Heart right ventricle (tissue), 16 donors: ENCODE measurements at regions not wholly inside any gene's neighbourhood (a gene's known extent, or its start where the extent isn't known, plus 50 kb on each side); places are given as distances from the start of the nearest gene placed in this dataset.
"Not testable (repeated sequence)": the region's sequence is repeated elsewhere in the genome, so short reads cannot be mapped to it uniquely, and the experiment has no call there.

Source experiments
- ATAC-seq, 8 donors: fragments of 200-7000 bp; cut with Tn5 transposase; one replicate each; pipeline ENCODE4 v1.9.1; 2020; ENCODE audit warnings: mild to moderate bottlenecking in 8 of 8, moderate library complexity in 8 of 8, moderate number of reproducible peaks in 1 of 8
- DNase-seq, 2 donors: peaks; one replicate each; pipeline ENCODE4 v3.0.0-alpha.2; 2020
- H3K27ac ChIP-seq, 10 donors: fragments of 200-600 bp; sonication (generic) in 2 of 10; one replicate each; pipeline versions ENCODE4 v1.5.0 to v1.8.0; 2020 to 2022; ENCODE audit warnings: mild to moderate bottlenecking in 3 of 10
- H3K27me3 ChIP-seq, 7 donors: fragments of 200-600 bp; one replicate each; pipeline ENCODE4 v1.8.0; 2021 to 2022; ENCODE audit warnings: mild to moderate bottlenecking in 2 of 7
- H3K36me3 ChIP-seq, 9 donors: fragments of 200-600 bp; sonication (generic) in 1 of 9; one replicate each; pipeline versions ENCODE4 v1.5.0 to v1.8.0; 2020 to 2022; ENCODE audit warnings: mild to moderate bottlenecking in 2 of 9
- H3K4me1 ChIP-seq, 9 donors: fragments of 200-600 bp; sonication (generic) in 1 of 9; one replicate each; pipeline versions ENCODE4 v1.5.0 to v1.8.0; 2020 to 2022; ENCODE audit warnings: mild to moderate bottlenecking in 4 of 9
- H3K4me3 ChIP-seq, 10 donors: fragments of 200-600 bp; sonication (generic) in 2 of 10; one replicate each; pipeline versions ENCODE4 v1.5.0 to v1.8.0; 2020 to 2022; ENCODE audit warnings: mild to moderate bottlenecking in 7 of 10, moderate library complexity in 2 of 10
- H3K9me3 ChIP-seq, 11 donors: fragments of 200-600 bp in 10 of 11; sonication (generic) in 2 of 11; one replicate each; pipeline versions ENCODE4 v1.5.0 to v1.8.0; 2013 to 2022; ENCODE audit warnings: mild to moderate bottlenecking in 2 of 11, control low read depth in 1 of 11, moderate library complexity in 1 of 11
- WGBS, 2 donors: extraction: QIAGEN DNeasy Blood & Tissue Kit; methylation state at CpG; one replicate each; pipeline ENCODE4 v1.1.7; 2013; ENCODE audit warnings: inconsistent platforms in 1 of 2; 5-methylcytosine and 5-hydroxymethylcytosine counted together
- intact Hi-C, 10 donors: fragments of 100-400 bp; cut with DNase I; formaldehyde crosslinking; loops; one replicate each; pipeline versions ENCODE4 v1.11.1 to v1.14.2; 2022
- TF ChIP-seq, protein P1 (sequence below), 9 donors: fragments of 200-600 bp; sonication (generic) in 2 of 9; IDR thresholded peaks; one replicate each; pipeline versions ENCODE4 v1.5.0 to v1.8.0; 2021 to 2022; ENCODE audit warnings: antibody characterized with exemption in 9 of 9, mild to moderate bottlenecking in 5 of 9, moderate library complexity in 1 of 9
- donor health status: Arrhythmogenic right ventricular cardiomyopathy.
- donor health status: ischemic (EF 13 %, LVEDD 7.1; RV severe dilation, severe dysfunction).
- donor health status: healthy with polysubstance abuse.
- donor health status: DM: no; HTN: yes; CAD: no.
- donor health status: DM: no; HTN: no; CAD: no.
- donor health status: ischemic (EF 25% LVEDD 6.9; RV normal size, moderate dysfunction).
- donor health status: ischemic (EF 25% LVEDD 5.7; RV mildly dilated, moderate dysfunction).
- donor health status: healthy.
- donor health status: DM: yes; HTN: yes; CAD: no.
- donor health status: Ischemic cardiomyopathy.
- donor health status: ischemic (EF 35%, LVEDD 5.7; RV mildly dilated, moderate dysfunction).
- donor health status: nonischemic (EF 11% LVEDD 7.7; RV severe dilation, severe dysfunction).
- donor health status: DM: yes; HTN: yes; CAD: no.
- donor health status: PGD.
- donor health status: ischemic (EF 29% LVEDD 5.4; RV normal size, mild dysfunction).
- donor health status: nonischemic (EF 23%, LVEDD 6.1; RV moderate dilation, normal function).

DNA sequence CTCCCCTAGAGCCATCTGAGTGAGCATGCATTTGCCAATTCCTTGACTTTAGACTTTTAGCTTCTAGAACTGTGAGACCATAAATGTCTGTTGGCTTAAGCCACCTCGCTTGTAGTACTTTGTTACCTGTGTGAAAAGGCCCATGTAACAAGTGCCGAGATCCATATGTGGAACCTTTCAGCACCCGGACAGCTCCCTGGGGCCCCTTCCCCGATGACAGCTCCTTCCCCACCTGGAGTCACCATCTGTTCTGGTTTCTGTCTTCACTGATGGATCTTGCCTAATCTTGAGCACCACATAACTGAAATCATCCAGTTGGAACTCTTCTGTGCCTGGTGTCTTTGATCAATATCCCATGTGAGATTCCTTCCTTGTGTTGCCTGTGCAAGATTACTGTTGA, 78.9 kb upstream of the EEF2KMT start:
- Histone ChIP-seq H3K4me3 (no peak overlapping the region), H3K27me3 (peaks cover 0 to 15% (median 0%) of the 10 kb centered on the region in 7 donors), H3K9me3 (peaks cover 0 to 41% (median 0%) of the 10 kb centered on the region in 11 donors), H3K36me3 (no peaks in the 10 kb centered on the region), H3K27ac (no peak overlapping the region), H3K4me1 (no peaks in the 10 kb centered on the region)
- DNase-seq: no peak
- intact Hi-C loops: loop anchor here in 1 of 10 donors (5.0 kb wide), 1 partner anchor 51 kb away; no protein-coding TSS in a partner anchor
- ATAC-seq: no peak
- TF ChIP-seq, protein P1, sequence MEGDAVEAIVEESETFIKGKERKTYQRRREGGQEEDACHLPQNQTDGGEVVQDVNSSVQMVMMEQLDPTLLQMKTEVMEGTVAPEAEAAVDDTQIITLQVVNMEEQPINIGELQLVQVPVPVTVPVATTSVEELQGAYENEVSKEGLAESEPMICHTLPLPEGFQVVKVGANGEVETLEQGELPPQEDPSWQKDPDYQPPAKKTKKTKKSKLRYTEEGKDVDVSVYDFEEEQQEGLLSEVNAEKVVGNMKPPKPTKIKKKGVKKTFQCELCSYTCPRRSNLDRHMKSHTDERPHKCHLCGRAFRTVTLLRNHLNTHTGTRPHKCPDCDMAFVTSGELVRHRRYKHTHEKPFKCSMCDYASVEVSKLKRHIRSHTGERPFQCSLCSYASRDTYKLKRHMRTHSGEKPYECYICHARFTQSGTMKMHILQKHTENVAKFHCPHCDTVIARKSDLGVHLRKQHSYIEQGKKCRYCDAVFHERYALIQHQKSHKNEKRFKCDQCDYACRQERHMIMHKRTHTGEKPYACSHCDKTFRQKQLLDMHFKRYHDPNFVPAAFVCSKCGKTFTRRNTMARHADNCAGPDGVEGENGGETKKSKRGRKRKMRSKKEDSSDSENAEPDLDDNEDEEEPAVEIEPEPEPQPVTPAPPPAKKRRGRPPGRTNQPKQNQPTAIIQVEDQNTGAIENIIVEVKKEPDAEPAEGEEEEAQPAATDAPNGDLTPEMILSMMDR (IDR thresholded peaks at IDR 0.05): no peak
- 30 to 37% methylated on average over 4 of the region's 4 CpGs for WGBS, 2 donors

GRCh38 chr16:5175266-5175665, 77.7 kb upstream of the EEF2KMT start:
- Histone ChIP-seq H3K9me3 (peaks cover 0 to 39% (median 0%) of the 10 kb centered on the region in 11 donors), H3K4me1 (no peaks in the 10 kb centered on the region), H3K27ac (no peak overlapping the region), H3K36me3 (no peaks in the 10 kb centered on the region), H3K4me3 (no peak overlapping the region), H3K27me3 (peaks cover 0 to 15% (median 0%) of the 10 kb centered on the region in 7 donors)
- intact Hi-C loops: loop anchor here in 1 of 10 donors (5.0 kb wide), 1 partner anchor 52 kb away; no protein-coding TSS in a partner anchor
- DNase-seq (no peak), ATAC-seq (no peak)
- 60 to 62% methylated on average over 5 of the region's 5 CpGs for WGBS, 2 donors
- TF ChIP-seq, protein P1 (IDR thresholded peaks at IDR 0.05): no peak

DNA sequence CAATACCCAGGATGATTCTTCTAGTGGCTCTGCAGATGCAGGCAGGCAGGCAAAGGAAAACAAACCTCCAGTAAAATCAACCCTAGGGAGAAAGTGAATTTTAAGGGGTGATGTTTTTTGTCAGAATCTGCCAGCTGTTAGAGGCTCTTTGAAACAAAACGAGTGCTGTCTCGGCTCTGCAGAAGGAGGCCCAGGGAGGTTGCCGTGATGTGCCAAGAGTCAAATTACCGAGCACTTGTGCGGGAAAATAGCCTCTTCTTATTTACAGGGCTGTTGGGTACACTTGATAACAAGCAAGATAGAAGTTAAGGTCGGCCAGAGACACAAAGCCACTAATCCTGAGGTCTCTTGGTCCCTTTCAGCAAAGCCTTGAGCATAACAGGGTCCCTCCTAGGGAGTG, 68.9 kb upstream of the EEF2KMT start:
- H3K4me3 ChIP-seq: no peak overlapping the region
- no peak overlapping the region for H3K27ac ChIP-seq
- TF ChIP-seq, protein P1 (IDR thresholded peaks at IDR 0.05): no peak
- no peak for ATAC-seq
- intact Hi-C loops: no loop called here
- no peak for DNase-seq
- no peaks in the 10 kb centered on the region for H3K36me3 ChIP-seq
- H3K4me1 ChIP-seq: no peaks in the 10 kb centered on the region
- WGBS, 2 donors: 5% methylated on average over 6 of the region's 6 CpGs
- peaks cover 0 to 32% (median 18%) of the 10 kb centered on the region in 7 donors for H3K27me3 ChIP-seq
- H3K9me3 ChIP-seq: peaks cover 0 to 14% (median 0%) of the 10 kb centered on the region in 11 donors

DNA sequence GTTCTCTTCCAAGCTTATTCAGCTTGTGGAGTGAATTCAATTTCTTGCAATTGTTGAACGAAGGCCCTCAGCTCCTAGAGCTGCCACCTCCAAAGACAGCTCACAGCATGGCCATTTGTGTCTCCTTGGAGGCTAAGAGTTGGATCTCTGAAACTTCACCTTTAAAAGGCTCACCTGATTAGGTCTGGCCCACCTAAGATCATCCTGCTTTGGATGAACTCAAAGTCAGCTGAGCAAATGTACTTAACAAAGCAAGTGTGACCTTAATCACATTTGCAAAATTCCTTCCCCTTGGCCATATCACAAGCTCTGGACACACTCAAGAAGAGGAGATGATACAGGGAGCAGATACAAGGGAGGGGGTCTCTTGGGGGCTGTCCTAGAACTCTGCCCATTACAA, 67.8 kb upstream of the EEF2KMT start:
- ATAC-seq, H3K4me1 ChIP-seq, H3K4me3 ChIP-seq, H3K36me3 ChIP-seq, DNase-seq, H3K27ac ChIP-seq, intact Hi-C loops: not testable (repeated sequence)
- Histone ChIP-seq H3K9me3 (peaks cover 0 to 22% (median 0%) of the 10 kb centered on the region in 11 donors), H3K27me3 (peaks cover 0 to 31% (median 18%) of the 10 kb centered on the region in 7 donors)
- WGBS, 2 donors: 84 to 85% methylated on average over 1 of the region's 1 CpG

DNA sequence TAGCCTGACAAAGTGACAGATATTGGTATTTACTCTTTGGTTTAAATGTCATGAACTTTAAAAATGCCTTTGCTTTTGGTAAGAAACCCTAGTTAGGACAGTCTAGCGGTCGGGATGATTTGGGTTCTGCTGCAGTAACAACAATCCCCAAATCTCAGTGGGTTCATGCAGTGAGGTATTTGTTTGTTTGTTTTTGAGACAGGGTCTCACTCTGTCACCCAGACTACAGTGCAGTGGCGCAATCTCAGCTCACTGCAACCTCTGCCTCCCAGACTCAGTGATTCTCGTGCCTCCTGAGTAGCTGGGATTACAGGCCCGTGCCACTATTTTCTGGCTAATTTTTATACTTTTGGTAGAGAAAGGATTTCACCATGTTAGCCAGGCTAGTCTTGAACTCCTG, 65.2 kb upstream of the EEF2KMT start:
- ATAC-seq, H3K4me3 ChIP-seq, H3K27ac ChIP-seq, DNase-seq, H3K36me3 ChIP-seq, intact Hi-C loops, H3K4me1 ChIP-seq: not testable (repeated sequence)
- Histone ChIP-seq H3K9me3 (peaks cover 0 to 22% (median 0%) of the 10 kb centered on the region in 11 donors), H3K27me3 (peaks cover 0 to 22% (median 18%) of the 10 kb centered on the region in 7 donors)
- WGBS, 2 donors: 83 to 88% methylated on average over 5 of the region's 5 CpGs

- WGBS, 2 donors: 91 to 94% methylated on average over 6 of the region's 6 CpGs
Measured at GRCh38 chr16:5161888-5162287, 64.3 kb upstream of the EEF2KMT start.

DNA sequence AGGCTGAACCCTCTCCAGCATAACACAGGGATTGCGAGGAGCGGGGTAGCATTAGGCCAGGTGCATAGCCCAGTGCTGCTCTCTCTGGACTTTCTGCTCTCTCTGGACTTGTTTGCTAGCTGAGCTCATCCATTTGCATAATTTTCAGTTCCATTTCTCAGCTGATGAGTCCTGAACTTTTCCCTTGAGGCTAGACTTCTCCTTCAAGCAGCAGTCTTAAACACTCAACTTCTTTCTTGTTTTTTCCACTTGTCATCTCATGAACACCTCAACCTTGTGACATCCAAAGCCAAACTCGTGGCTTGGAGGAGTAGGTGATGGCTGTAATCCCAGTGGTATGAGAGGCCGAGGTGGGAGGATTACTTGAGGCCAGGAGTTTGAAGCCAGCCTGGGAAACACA, 62.4 kb upstream of the EEF2KMT start:
- ATAC-seq, H3K27me3 ChIP-seq, intact Hi-C loops, H3K4me3 ChIP-seq, H3K27ac ChIP-seq, H3K36me3 ChIP-seq, H3K4me1 ChIP-seq, DNase-seq: not testable (repeated sequence)
- 65 to 66% methylated on average over 4 of the region's 4 CpGs for WGBS, 2 donors
- H3K9me3 ChIP-seq: peaks cover 0 to 22% (median 0%) of the 10 kb centered on the region in 11 donors

More at GRCh38 chr16:5161888-5162287, 64.3 kb upstream of the EEF2KMT start:
- H3K36me3 ChIP-seq, H3K27ac ChIP-seq, ATAC-seq, intact Hi-C loops, H3K4me1 ChIP-seq, H3K4me3 ChIP-seq, DNase-seq: not testable (repeated sequence)
- H3K9me3 ChIP-seq: peaks cover 0 to 22% (median 0%) of the 10 kb centered on the region in 11 donors
- H3K27me3 ChIP-seq: peaks cover 0 to 18% (median 11%) of the 10 kb centered on the region in 7 donors

DNA sequence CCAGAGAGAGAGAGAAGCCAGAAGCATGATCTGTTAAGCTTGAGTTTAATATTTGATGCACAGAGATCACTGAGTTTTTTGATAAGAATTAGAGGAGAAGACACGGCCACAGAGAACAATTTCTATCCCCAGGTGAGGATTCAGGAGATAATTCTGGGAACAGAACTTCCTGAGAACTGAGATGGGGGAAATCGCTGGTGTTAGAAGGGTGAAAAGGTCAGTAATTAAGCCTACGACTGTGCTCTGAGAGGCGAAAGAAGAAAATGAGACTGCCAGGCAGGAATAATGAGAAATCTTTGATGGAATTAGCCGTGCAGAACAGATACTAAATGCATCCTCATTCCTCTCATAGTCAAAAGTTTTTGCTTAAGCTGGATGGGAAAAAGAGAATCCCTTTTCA, 61.9 kb upstream of the EEF2KMT start:
- WGBS, 2 donors: 45 to 54% methylated on average over 5 of the region's 5 CpGs

More for the DNA sequence above, 61.9 kb upstream of the EEF2KMT start:
- ATAC-seq, H3K36me3 ChIP-seq, H3K27ac ChIP-seq, H3K4me1 ChIP-seq, H3K27me3 ChIP-seq, H3K4me3 ChIP-seq, intact Hi-C loops, DNase-seq: not testable (repeated sequence)
- peaks cover 0 to 22% (median 0%) of the 10 kb centered on the region in 11 donors for H3K9me3 ChIP-seq
